ENCODE measurements at regions not wholly inside any gene's neighbourhood (a gene's known extent, or its start where the extent isn't known, plus 50 kb on each side); places are given as distances from the start of the nearest gene placed in this dataset.

DNA sequence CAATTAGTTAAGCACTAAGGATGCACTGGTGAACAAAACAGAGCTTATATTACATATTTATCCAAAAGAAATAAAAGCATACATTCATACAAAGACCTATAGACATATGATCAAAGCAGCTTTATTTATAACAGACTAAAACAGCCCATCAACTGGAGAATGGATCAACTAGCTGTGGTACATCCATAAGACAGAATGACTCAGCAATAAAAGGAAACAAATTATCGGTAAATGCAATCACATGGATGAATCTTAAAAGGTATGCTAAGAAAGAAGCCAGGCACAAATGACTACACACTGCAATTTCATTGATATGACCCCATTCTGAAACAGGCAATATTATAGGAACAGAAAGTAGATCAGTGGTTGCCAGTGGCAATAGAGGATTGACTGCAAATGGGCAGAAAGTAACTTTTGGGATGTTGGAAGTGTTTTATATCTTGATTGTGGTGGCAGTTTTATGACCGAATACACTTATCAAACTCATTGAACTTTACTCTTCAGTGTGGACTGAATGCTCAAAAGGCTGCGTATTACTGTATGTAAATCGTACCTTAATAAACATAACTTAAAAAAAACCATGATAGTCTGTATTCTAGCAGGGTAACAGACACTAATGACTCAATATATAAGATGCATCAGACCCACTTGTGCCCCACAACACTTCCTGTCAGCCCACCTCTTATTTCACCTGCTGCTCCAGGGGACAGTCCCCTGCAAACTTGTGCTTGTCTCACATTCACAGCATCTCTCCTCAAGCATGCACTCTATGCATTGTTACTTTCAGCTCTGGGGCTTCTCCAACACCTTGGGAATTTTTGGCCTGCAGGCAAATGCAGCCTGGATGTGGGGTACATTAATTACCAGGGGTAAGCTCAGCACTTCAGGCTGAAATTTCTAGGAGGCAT lies 59.1 kb downstream of the MID1IP1 start:
- H3K4me3 ChIP-seq (ENCODE audit: low read depth in 1 of 3, low read length in 3 of 3): no peak overlapping the region
- 87% methylated on average over 4 of the region's 4 CpGs for WGBS
- peaks cover 2 to 6% (median 4%) of the 10 kb centered on the region in 4 donors for H3K4me1 ChIP-seq (ENCODE audit: control insufficient read depth in 4 of 4, insufficient read depth in 4 of 4, low read length in 3 of 4)
- no peak for DNase-seq (ENCODE audit: low spot score)
- no peak for TF ChIP-seq RXRA (IDR thresholded peaks at IDR 0.05)
- TF ChIP-seq, protein P1, sequence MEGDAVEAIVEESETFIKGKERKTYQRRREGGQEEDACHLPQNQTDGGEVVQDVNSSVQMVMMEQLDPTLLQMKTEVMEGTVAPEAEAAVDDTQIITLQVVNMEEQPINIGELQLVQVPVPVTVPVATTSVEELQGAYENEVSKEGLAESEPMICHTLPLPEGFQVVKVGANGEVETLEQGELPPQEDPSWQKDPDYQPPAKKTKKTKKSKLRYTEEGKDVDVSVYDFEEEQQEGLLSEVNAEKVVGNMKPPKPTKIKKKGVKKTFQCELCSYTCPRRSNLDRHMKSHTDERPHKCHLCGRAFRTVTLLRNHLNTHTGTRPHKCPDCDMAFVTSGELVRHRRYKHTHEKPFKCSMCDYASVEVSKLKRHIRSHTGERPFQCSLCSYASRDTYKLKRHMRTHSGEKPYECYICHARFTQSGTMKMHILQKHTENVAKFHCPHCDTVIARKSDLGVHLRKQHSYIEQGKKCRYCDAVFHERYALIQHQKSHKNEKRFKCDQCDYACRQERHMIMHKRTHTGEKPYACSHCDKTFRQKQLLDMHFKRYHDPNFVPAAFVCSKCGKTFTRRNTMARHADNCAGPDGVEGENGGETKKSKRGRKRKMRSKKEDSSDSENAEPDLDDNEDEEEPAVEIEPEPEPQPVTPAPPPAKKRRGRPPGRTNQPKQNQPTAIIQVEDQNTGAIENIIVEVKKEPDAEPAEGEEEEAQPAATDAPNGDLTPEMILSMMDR (IDR thresholded peaks at IDR 0.05; ENCODE audit: low read depth, low read length, missing input control): no peak
- TF ChIP-seq YY1 (IDR thresholded peaks at IDR 0.05): no peak
- H3K9me3 ChIP-seq (ENCODE audit: control insufficient read depth in 4 of 4, low read length in 3 of 4): no peaks in the 10 kb centered on the region
- no peak overlapping the region for H3K9ac ChIP-seq (ENCODE audit: low read depth in 1 of 2, low read length in 2 of 2)
- H3K27me3 ChIP-seq (ENCODE audit: control insufficient read depth in 4 of 4, insufficient read depth in 4 of 4, low read length in 3 of 4): no peaks in the 10 kb centered on the region
- no peaks in the 10 kb centered on the region for H3K36me3 ChIP-seq (ENCODE audit: control insufficient read depth in 4 of 4, insufficient read depth in 3 of 4, low read depth in 1 of 4, low read length in 3 of 4)
- no peak overlapping the region for H3K27ac ChIP-seq (ENCODE audit: low read depth in 1 of 2, low read length in 2 of 2)

DNA sequence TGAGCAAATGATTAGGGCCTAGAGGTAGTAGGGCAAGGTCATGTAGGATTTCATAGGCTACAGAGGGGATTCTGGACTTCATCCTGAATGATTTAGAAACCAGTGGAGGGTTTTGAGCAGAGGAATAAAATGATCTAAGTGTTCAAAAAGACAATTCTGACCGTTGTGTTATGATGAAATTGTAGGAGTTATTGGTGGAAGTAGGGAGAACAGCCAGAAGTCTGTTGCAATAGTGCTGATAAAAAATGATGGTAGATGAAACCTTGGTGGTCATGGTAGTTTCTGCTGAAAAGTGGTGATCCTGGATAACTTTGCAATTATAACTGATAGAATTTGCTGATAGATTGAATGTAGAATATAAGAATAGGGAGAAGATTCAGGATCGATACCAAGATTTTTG lies 60.2 kb downstream of the MID1IP1 start:
- 62% methylated on average over 2 of the region's 2 CpGs for WGBS
- H3K4me1 ChIP-seq (ENCODE audit: control insufficient read depth in 4 of 4, insufficient read depth in 4 of 4, low read length in 3 of 4): peaks cover 2 to 6% (median 4%) of the 10 kb centered on the region in 4 donors

More for the DNA sequence above, 60.2 kb downstream of the MID1IP1 start:
- Histone ChIP-seq H3K27me3 (ENCODE audit: control insufficient read depth in 4 of 4, insufficient read depth in 4 of 4, low read length in 3 of 4) (no peaks in the 10 kb centered on the region), H3K9ac (ENCODE audit: low read depth in 1 of 2, low read length in 2 of 2) (no peak overlapping the region), H3K9me3 (ENCODE audit: control insufficient read depth in 4 of 4, low read length in 3 of 4) (no peaks in the 10 kb centered on the region), H3K27ac (ENCODE audit: low read depth in 1 of 2, low read length in 2 of 2) (no peak overlapping the region), H3K4me3 (ENCODE audit: low read depth in 1 of 3, low read length in 3 of 3) (no peak overlapping the region), H3K36me3 (ENCODE audit: control insufficient read depth in 4 of 4, insufficient read depth in 3 of 4, low read depth in 1 of 4, low read length in 3 of 4) (no peaks in the 10 kb centered on the region)
- no peak for DNase-seq (ENCODE audit: low spot score)
- TF ChIP-seq RXRA (IDR thresholded peaks at IDR 0.05) (peak; percentile 3 to 24), SP1 (IDR thresholded peaks at IDR 0.05) (no peak), EGR1 (IDR thresholded peaks at IDR 0.05; ENCODE audit: low read depth in 2 of 2) (no peak), GABPA (IDR thresholded peaks at IDR 0.05 in 1 of 2, conservative IDR thresholded peaks at IDR 0.05 in 1 of 2) (no peak), JUND (IDR thresholded peaks at IDR 0.05) (no peak), NR2F2 (IDR thresholded peaks at IDR 0.05) (no peak), RAD21 (IDR thresholded peaks at IDR 0.05) (peak in 1 of 2 donors; percentile 9), YY1 (IDR thresholded peaks at IDR 0.05) (no peak), HNF4A (conservative IDR thresholded peaks at IDR 0.05) (peak in 1 of 2 donors; percentile 14), FOXA1 (IDR thresholded peaks at IDR 0.05) (no peak)
- TF ChIP-seq, protein P1 (IDR thresholded peaks at IDR 0.05; ENCODE audit: low read depth, low read length, missing input control): no peak
- TF ChIP-seq, protein P2, sequence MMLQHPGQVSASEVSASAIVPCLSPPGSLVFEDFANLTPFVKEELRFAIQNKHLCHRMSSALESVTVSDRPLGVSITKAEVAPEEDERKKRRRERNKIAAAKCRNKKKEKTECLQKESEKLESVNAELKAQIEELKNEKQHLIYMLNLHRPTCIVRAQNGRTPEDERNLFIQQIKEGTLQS (IDR thresholded peaks at IDR 0.05): no peak
- TF ChIP-seq, protein P3, sequence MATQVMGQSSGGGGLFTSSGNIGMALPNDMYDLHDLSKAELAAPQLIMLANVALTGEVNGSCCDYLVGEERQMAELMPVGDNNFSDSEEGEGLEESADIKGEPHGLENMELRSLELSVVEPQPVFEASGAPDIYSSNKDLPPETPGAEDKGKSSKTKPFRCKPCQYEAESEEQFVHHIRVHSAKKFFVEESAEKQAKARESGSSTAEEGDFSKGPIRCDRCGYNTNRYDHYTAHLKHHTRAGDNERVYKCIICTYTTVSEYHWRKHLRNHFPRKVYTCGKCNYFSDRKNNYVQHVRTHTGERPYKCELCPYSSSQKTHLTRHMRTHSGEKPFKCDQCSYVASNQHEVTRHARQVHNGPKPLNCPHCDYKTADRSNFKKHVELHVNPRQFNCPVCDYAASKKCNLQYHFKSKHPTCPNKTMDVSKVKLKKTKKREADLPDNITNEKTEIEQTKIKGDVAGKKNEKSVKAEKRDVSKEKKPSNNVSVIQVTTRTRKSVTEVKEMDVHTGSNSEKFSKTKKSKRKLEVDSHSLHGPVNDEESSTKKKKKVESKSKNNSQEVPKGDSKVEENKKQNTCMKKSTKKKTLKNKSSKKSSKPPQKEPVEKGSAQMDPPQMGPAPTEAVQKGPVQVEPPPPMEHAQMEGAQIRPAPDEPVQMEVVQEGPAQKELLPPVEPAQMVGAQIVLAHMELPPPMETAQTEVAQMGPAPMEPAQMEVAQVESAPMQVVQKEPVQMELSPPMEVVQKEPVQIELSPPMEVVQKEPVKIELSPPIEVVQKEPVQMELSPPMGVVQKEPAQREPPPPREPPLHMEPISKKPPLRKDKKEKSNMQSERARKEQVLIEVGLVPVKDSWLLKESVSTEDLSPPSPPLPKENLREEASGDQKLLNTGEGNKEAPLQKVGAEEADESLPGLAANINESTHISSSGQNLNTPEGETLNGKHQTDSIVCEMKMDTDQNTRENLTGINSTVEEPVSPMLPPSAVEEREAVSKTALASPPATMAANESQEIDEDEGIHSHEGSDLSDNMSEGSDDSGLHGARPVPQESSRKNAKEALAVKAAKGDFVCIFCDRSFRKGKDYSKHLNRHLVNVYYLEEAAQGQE (IDR thresholded peaks at IDR 0.05): no peak
- TF ChIP-seq, protein P4, sequence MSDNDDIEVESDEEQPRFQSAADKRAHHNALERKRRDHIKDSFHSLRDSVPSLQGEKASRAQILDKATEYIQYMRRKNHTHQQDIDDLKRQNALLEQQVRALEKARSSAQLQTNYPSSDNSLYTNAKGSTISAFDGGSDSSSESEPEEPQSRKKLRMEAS (IDR thresholded peaks at IDR 0.05): no peak
